ENCODE measurements at regions not wholly inside any gene's neighbourhood (a gene's known extent, or its start where the extent isn't known, plus 50 kb on each side); places are given as distances from the start of the nearest gene placed in this dataset.
"Not testable (repeated sequence)": the region's sequence is repeated elsewhere in the genome, so short reads cannot be mapped to it uniquely, and the experiment has no call there.

GRCh38 chrX:56125946-56126345 lies 106.2 kb upstream of the KLF8 start:
- Histone ChIP-seq H3K27ac (no peak overlapping the region), H3K27me3 (peaks cover 2% of the 10 kb centered on the region), H3K36me3 (no peaks in the 10 kb centered on the region), H3K4me1 (peaks cover 0 to 4% of the 10 kb centered on the region in 2 donors), H3K9me3 (no peaks in the 10 kb centered on the region), H3K4me3 (replicated peaks in 1 of 3) (no peak overlapping the region)
- DNase-seq, result no peak
- WGBS, 2 donors, result 82 to 92% methylated on average over 1 of the region's 1 CpG
- intact Hi-C loops (cut with DNase I), result no loop called here
- no peak for TF ChIP-seq POLR2A (IDR thresholded peaks at IDR 0.05)
- TF ChIP-seq, protein P1, sequence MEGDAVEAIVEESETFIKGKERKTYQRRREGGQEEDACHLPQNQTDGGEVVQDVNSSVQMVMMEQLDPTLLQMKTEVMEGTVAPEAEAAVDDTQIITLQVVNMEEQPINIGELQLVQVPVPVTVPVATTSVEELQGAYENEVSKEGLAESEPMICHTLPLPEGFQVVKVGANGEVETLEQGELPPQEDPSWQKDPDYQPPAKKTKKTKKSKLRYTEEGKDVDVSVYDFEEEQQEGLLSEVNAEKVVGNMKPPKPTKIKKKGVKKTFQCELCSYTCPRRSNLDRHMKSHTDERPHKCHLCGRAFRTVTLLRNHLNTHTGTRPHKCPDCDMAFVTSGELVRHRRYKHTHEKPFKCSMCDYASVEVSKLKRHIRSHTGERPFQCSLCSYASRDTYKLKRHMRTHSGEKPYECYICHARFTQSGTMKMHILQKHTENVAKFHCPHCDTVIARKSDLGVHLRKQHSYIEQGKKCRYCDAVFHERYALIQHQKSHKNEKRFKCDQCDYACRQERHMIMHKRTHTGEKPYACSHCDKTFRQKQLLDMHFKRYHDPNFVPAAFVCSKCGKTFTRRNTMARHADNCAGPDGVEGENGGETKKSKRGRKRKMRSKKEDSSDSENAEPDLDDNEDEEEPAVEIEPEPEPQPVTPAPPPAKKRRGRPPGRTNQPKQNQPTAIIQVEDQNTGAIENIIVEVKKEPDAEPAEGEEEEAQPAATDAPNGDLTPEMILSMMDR (IDR thresholded peaks at IDR 0.05), result no peak

DNA sequence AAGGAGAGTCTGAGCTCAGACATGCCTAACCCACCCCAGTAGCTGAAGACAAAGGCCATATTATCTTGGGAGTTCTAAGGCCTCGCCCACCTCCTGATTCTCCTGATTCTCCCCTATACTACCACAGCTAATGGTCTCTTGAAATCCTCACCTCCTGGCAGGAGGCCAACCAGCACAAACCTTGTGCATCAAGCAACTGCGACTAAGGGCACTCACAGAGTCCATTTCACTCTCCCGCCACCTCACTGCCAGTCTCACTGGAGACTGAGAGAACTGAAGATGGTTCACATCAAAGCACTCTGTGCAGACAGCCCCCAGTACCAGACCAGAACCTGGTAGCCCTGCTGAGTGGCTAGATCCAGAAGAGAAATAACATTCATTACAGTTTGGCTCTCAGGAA lies 102.1 kb upstream of the KLF8 start:
- H3K36me3 ChIP-seq, result no peaks in the 10 kb centered on the region
- peaks cover 2% of the 10 kb centered on the region for H3K27me3 ChIP-seq
- H3K4me1 ChIP-seq, result peaks cover 0 to 2% of the 10 kb centered on the region in 2 donors
- intact Hi-C loops (cut with DNase I), result no loop called here
- 67 to 68% methylated on average over 3 of the region's 3 CpGs for WGBS, 2 donors
- H3K9me3 ChIP-seq, result no peaks in the 10 kb centered on the region
- no peak overlapping the region for H3K27ac ChIP-seq
- no peak overlapping the region for H3K4me3 ChIP-seq (replicated peaks in 1 of 3)
- TF ChIP-seq POLR2A (IDR thresholded peaks at IDR 0.05), result no peak
- TF ChIP-seq, protein P1 (IDR thresholded peaks at IDR 0.05), result no peak
- DNase-seq, result peak; percentile 3 to 10

DNA sequence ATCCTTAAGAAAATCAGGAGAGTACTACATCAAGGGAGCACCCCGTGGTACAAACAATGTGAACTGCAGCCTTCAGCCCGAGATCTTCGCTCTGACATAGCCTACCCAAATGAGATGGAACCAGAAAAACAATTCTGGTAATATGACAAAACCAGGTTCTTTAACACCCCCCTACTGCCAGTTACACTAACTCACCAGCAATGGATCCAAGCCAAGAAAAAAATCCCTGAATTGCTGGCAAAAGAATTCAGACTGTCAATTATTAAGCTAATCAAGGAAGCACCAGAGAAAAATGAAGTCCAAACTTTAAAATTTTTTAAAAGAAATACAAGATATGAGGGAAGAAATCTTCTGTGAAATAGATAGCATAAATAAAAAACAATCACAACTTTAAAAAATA lies 101.7 kb upstream of the KLF8 start:
- Histone ChIP-seq H3K27me3 (peaks cover 2% of the 10 kb centered on the region), H3K9me3 (no peaks in the 10 kb centered on the region), H3K4me3 (replicated peaks in 1 of 3) (no peak overlapping the region), H3K36me3 (no peaks in the 10 kb centered on the region), H3K4me1 (no peaks in the 10 kb centered on the region), H3K27ac (no peak overlapping the region)
- no peak for DNase-seq
- TF ChIP-seq, protein P1 (IDR thresholded peaks at IDR 0.05), result no peak
- no peak for TF ChIP-seq POLR2A (IDR thresholded peaks at IDR 0.05)
- intact Hi-C loops (cut with DNase I), result no loop called here
- 63 to 67% methylated on average over 2 to 3 of the region's 3 CpGs for WGBS, 2 donors

DNA sequence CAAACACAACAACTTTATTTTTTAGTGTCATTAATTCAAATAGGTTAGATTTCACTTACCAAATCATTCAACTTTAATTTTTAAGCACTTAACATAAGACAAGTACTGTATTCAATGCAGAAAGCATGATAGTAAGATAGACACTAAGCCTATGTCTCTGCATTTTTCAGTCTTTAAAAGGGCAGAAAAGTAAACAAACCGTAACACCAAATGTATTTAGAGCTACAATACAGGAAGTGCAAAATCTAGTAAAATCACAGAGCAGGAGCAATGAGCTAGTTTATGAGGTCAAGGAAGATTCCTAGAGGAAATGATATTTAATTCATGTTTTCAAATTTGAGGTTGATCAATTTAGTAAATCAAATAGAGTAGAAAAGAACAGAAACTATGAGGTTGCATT lies 68.0 kb upstream of the KLF8 start:
- H3K36me3 ChIP-seq; H3K4me1 ChIP-seq; H3K9me3 ChIP-seq; H3K4me3 ChIP-seq (replicated peaks in 1 of 3); H3K27ac ChIP-seq; H3K27me3 ChIP-seq; DNase-seq; intact Hi-C loops (cut with DNase I): not testable (repeated sequence)
- WGBS, 2 donors, result no CpG with 5 or more reads among the region's 1 CpG

All from thyroid gland (tissue), 4 donors.